Liver (tissue), 3 donors: ENCODE measurements at regions not wholly inside any gene's neighbourhood (a gene's known extent, or its start where the extent isn't known, plus 50 kb on each side); places are given as distances from the start of the nearest gene placed in this dataset.
"Not testable (repeated sequence)": the region's sequence is repeated elsewhere in the genome, so short reads cannot be mapped to it uniquely, and the experiment has no call there.

ENCODE experiments used
- ATF3 ChIP-seq: IDR thresholded peaks from 2 replicates; pipeline ENCODE4 v1.6.1; 2016; ENCODE audit warnings: antibody characterized with exemption
- CTCF ChIP-seq: fragments of 150-350 bp; IDR thresholded peaks from 2 replicates; pipeline ENCODE4 v1.5.1; 2017; ENCODE audit warnings: improper control_type of control experiment, low read depth, low read length; ENCODE audit not compliant: missing input control
- EGR1 ChIP-seq, 2 donors: IDR thresholded peaks; 2 replicates each; pipeline ENCODE4 v1.6.1; 2016 to 2018; ENCODE audit warnings: antibody characterized with exemption in 2 of 2, low read depth in 2 of 2
- HNF4G ChIP-seq: IDR thresholded peaks from 2 replicates; pipeline ENCODE4 v1.6.1; 2016; ENCODE audit warnings: antibody characterized with exemption
- JUND ChIP-seq, 2 donors: IDR thresholded peaks; 2 replicates each; pipeline ENCODE4 v1.6.1; 2016; ENCODE audit warnings: antibody characterized with exemption in 2 of 2
- MAX ChIP-seq: IDR thresholded peaks from 2 replicates; pipeline ENCODE4 v1.6.1; 2016; ENCODE audit warnings: antibody characterized with exemption
- RAD21 ChIP-seq, 2 donors: IDR thresholded peaks; 2 replicates each; pipeline ENCODE4 v1.6.1; 2016; ENCODE audit warnings: antibody characterized with exemption in 2 of 2, mild to moderate bottlenecking in 2 of 2
- REST ChIP-seq: IDR thresholded peaks from 2 replicates; pipeline ENCODE4 v1.6.1; 2016; ENCODE audit warnings: antibody characterized with exemption, mild to moderate bottlenecking
- RXRA ChIP-seq, 2 donors: IDR thresholded peaks; 2 replicates each; pipeline ENCODE4 v1.6.1; 2017 to 2018; ENCODE audit warnings: antibody characterized with exemption in 2 of 2, mild to moderate bottlenecking in 1 of 2
- SP1 ChIP-seq: IDR thresholded peaks from 2 replicates; pipeline ENCODE4 v1.6.1; 2018; ENCODE audit warnings: antibody characterized with exemption, mild to moderate bottlenecking
- TAF1 ChIP-seq: conservative IDR thresholded peaks from 2 replicates; pipeline ENCODE4 v1.6.1; 2016; ENCODE audit warnings: antibody characterized with exemption, mild to moderate bottlenecking
- YY1 ChIP-seq: IDR thresholded peaks from 2 replicates; pipeline ENCODE4 v1.6.1; 2016; ENCODE audit warnings: antibody characterized with exemption, mild to moderate bottlenecking
- donor health status: healthy.
- donor health status: healthy.

- not testable (repeated sequence) for TF ChIP-seq CTCF; MAX; JUND (IDR thresholded peaks at IDR 0.05); RAD21 (IDR thresholded peaks at IDR 0.05); ATF3; HNF4G; EGR1 (IDR thresholded peaks at IDR 0.05; ENCODE audit: low read depth in 2 of 2); REST; TAF1; YY1; SP1; RXRA (IDR thresholded peaks at IDR 0.05)
These were observed 331.8 kb upstream of the GJE1 start for GRCh38 chr6:141800973-141801372.
